ENCODE measurements at regions not wholly inside any gene's neighbourhood (a gene's known extent, or its start where the extent isn't known, plus 50 kb on each side); places are given as distances from the start of the nearest gene placed in this dataset.

- Histone ChIP-seq H3K4ac (ENCODE audit: low read depth, low read length) (no peak overlapping the region), H4K8ac (replicated peaks; ENCODE audit: insufficient read length, low read depth, low read length) (no peak overlapping the region), H2AK5ac (ENCODE audit: insufficient read length, low read length) (no peak overlapping the region), H3K79me1 (ENCODE audit: insufficient read depth, low read depth, low read length, poor library complexity, severe bottlenecking) (no peaks in the 10 kb centered on the region), H4K5ac (ENCODE audit: insufficient read length, low read depth, low read length) (no peak overlapping the region), H2BK120ac (ENCODE audit: low read depth, low read length, poor library complexity, severe bottlenecking) (no peak overlapping the region), H3K56ac (ENCODE audit: insufficient read length, low read depth, low read length) (no peak overlapping the region), H3K9ac (ENCODE audit: extremely low read depth, insufficient read length, low read length) (no peak overlapping the region), H2BK5ac (ENCODE audit: insufficient read length, low read length) (no peak overlapping the region), H2BK20ac (ENCODE audit: low read depth, low read length, poor library complexity, severe bottlenecking) (no peak overlapping the region), H3K9me3 (ENCODE audit: control insufficient read depth, low read depth, low read length) (no peaks in the 10 kb centered on the region), H2AFZ (ENCODE audit: low read length) (no peak overlapping the region), H3K4me2 (ENCODE audit: insufficient read depth, insufficient read length, low read length) (no peak overlapping the region), H3K79me2 (ENCODE audit: insufficient read depth, low read length) (no peaks in the 10 kb centered on the region), H3T11ph (ENCODE audit: low read length) (no peak overlapping the region), H3K23me2 (ENCODE audit: insufficient read length, low read depth, low read length, poor library complexity, severe bottlenecking) (no peaks in the 10 kb centered on the region), H3K27ac (ENCODE audit: insufficient read length, low read depth, low read length) (no peak overlapping the region), H4K91ac (ENCODE audit: insufficient read length, low read depth, low read length) (no peak overlapping the region), H2BK12ac (ENCODE audit: insufficient read length, low read depth, low read length) (no peak overlapping the region), H3K18ac (ENCODE audit: insufficient read length, low read depth, low read length) (no peak overlapping the region), H3K23ac (ENCODE audit: insufficient read length, low read depth, low read length) (no peak overlapping the region), H4K20me1 (ENCODE audit: control insufficient read depth, insufficient read depth, insufficient read length) (no peaks in the 10 kb centered on the region), H3K14ac (ENCODE audit: insufficient read depth, low read length) (no peak overlapping the region), H3K4me1 (ENCODE audit: insufficient read depth, low read length) (no peaks in the 10 kb centered on the region), H3K27me3 (ENCODE audit: insufficient read depth, low read length) (no peaks in the 10 kb centered on the region), H2BK15ac (ENCODE audit: low read depth, low read length) (no peak overlapping the region)
- Mint-ChIP-seq H3K4me1 (no peaks in the 10 kb centered on the region), H3K27me3 (ENCODE audit: low read depth) (no peaks in the 10 kb centered on the region), H3K9me3 (no peaks in the 10 kb centered on the region), H3K27ac (no peak overlapping the region), H3K36me3 (ENCODE audit: insufficient read depth in 1 of 3, low read depth in 3 of 3) (no peaks in the 10 kb centered on the region), H3K4me3 (no peak overlapping the region)
- no peak for DNase-seq
- no CpG with 5 or more reads among the region's 1 CpG for WGBS (ENCODE audit: extremely low coverage, insufficient read length, low lambda C conversion rate)
- TF ChIP-seq CTCF (conservative IDR thresholded peaks at IDR 0.05): no peak
Measured at GRCh38 chr10:85111271-85111670, 782.9 kb downstream of the CCSER2 start.

Measured in H9 (cell line).